Esophagus muscularis mucosa (tissue), 4 donors: ENCODE measurements at regions not wholly inside any gene's neighbourhood (a gene's known extent, or its start where the extent isn't known, plus 50 kb on each side); places are given as distances from the start of the nearest gene placed in this dataset.
"Not testable (repeated sequence)": the region's sequence is repeated elsewhere in the genome, so short reads cannot be mapped to it uniquely, and the experiment has no call there.

ENCODE experiments used
- DNase-seq: peaks from one replicate; pipeline ENCODE4 v3.0.0-alpha.2; 2017; ENCODE audit errors: extremely low spot score
- H3K27ac ChIP-seq, 4 donors: fragments of 200-600 bp; sonication (generic); replicated peaks in 1 of 4; 1 replicate in 3 of 4; 2 replicates in 1 of 4; pipeline ENCODE4 v1.5.1; 2016 to 2019; ENCODE audit warnings: mild to moderate bottlenecking in 1 of 4
- H3K27me3 ChIP-seq, 4 donors: fragments of 200-600 bp; sonication (generic); one replicate each; pipeline versions ENCODE4 v1.5.1 to v1.6.0; 2016 to 2019
- H3K36me3 ChIP-seq, 4 donors: fragments of 200-600 bp; sonication (generic); one replicate each; pipeline ENCODE4 v1.5.1; 2016 to 2019
- H3K4me1 ChIP-seq, 4 donors: fragments of 200-600 bp; sonication (generic); one replicate each; pipeline ENCODE4 v1.5.1; 2016 to 2019
- H3K4me3 ChIP-seq, 4 donors: fragments of 200-600 bp; sonication (generic); 1 replicate in 2 of 4; 2 replicates in 2 of 4; pipeline ENCODE4 v1.5.1; 2016 to 2019; ENCODE audit warnings: mild to moderate bottlenecking in 4 of 4, moderate library complexity in 1 of 4
- H3K9me3 ChIP-seq, 4 donors: fragments of 200-600 bp; sonication (generic); 1 replicate in 3 of 4; 2 replicates in 1 of 4; pipeline ENCODE4 v1.5.1; 2016 to 2019
- EP300 ChIP-seq: sonication (generic); formaldehyde crosslinking; IDR thresholded peaks from one replicate; pipeline ENCODE4 v1.6.1; 2017; ENCODE audit warnings: antibody characterized with exemption
- POLR2A ChIP-seq: fragments of 450-650 bp; IDR thresholded peaks from one replicate; pipeline ENCODE4 v1.6.1; 2017; ENCODE audit warnings: antibody characterized with exemption, moderate library complexity, mild to moderate bottlenecking, low read depth
- POLR2AphosphoS5 ChIP-seq, 2 donors: sonication (generic); formaldehyde crosslinking; IDR thresholded peaks; one replicate each; pipeline ENCODE4 v1.6.1; 2017; ENCODE audit warnings: antibody characterized with exemption in 2 of 2
- WGBS: methylation state at CpG from one replicate; pipeline ENCODE4 v1.1.5; 2018; 5-methylcytosine and 5-hydroxymethylcytosine counted together
- intact Hi-C: fragments of 100-400 bp; cut with DNase I; formaldehyde crosslinking; loops from one replicate; pipeline ENCODE4 v1.15.1; 2023
- TF ChIP-seq, protein P1 (sequence below), 3 experiments: fragments of 200-600 bp in 2 of 3; fragments of 450-650 bp in 1 of 3; sonication (generic) in 2 of 3; IDR thresholded peaks; one replicate each; pipeline ENCODE4 v1.5.1; 2017 to 2019; ENCODE audit warnings: antibody characterized with exemption in 3 of 3, mild to moderate bottlenecking in 2 of 3, moderate library complexity in 1 of 3

GRCh38 chr4:52377563-52377962 lies 281.5 kb downstream of the USP46 start:
- DNase-seq: no peak
- Histone ChIP-seq H3K9me3 (no peaks in the 10 kb centered on the region), H3K36me3 (no peaks in the 10 kb centered on the region), H3K27ac (no peak overlapping the region), H3K27me3 (no peaks in the 10 kb centered on the region), H3K4me1 (no peaks in the 10 kb centered on the region), H3K4me3 (no peak overlapping the region)
- intact Hi-C loops: loop anchor here (5.0 kb wide), 1 partner anchor 605 kb away; no protein-coding TSS in a partner anchor
- WGBS: 94% methylated on average over 8 of the region's 9 CpGs
- TF ChIP-seq, protein P1, sequence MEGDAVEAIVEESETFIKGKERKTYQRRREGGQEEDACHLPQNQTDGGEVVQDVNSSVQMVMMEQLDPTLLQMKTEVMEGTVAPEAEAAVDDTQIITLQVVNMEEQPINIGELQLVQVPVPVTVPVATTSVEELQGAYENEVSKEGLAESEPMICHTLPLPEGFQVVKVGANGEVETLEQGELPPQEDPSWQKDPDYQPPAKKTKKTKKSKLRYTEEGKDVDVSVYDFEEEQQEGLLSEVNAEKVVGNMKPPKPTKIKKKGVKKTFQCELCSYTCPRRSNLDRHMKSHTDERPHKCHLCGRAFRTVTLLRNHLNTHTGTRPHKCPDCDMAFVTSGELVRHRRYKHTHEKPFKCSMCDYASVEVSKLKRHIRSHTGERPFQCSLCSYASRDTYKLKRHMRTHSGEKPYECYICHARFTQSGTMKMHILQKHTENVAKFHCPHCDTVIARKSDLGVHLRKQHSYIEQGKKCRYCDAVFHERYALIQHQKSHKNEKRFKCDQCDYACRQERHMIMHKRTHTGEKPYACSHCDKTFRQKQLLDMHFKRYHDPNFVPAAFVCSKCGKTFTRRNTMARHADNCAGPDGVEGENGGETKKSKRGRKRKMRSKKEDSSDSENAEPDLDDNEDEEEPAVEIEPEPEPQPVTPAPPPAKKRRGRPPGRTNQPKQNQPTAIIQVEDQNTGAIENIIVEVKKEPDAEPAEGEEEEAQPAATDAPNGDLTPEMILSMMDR (IDR thresholded peaks at IDR 0.05): no peak
- TF ChIP-seq EP300: no peak

- no peak overlapping the region for H3K4me3 ChIP-seq
- H3K36me3 ChIP-seq: no peaks in the 10 kb centered on the region
- DNase-seq: no peak
- peaks cover 0 to 3% (median 0%) of the 10 kb centered on the region in 4 donors for H3K9me3 ChIP-seq
- intact Hi-C loops: no loop called here
- TF ChIP-seq EP300 (no peak), POLR2A (no peak), POLR2AphosphoS5 (IDR thresholded peaks at IDR 0.05) (no peak)
- TF ChIP-seq, protein P1 (IDR thresholded peaks at IDR 0.05): no peak
- no peaks in the 10 kb centered on the region for H3K27me3 ChIP-seq
- 49% methylated on average over 4 of the region's 4 CpGs for WGBS
- no peak overlapping the region for H3K27ac ChIP-seq
- H3K4me1 ChIP-seq: no peaks in the 10 kb centered on the region
Observed at GRCh38 chr4:52407545-52407944, 251.6 kb downstream of the USP46 start.

- Histone ChIP-seq H3K4me3 (no peak overlapping the region), H3K4me1 (no peaks in the 10 kb centered on the region), H3K27me3 (no peaks in the 10 kb centered on the region), H3K9me3 (peaks cover 0 to 3% (median 0%) of the 10 kb centered on the region in 4 donors), H3K36me3 (no peaks in the 10 kb centered on the region), H3K27ac (no peak overlapping the region)
- WGBS: 79% methylated on average over 1 of the region's 1 CpG
- intact Hi-C loops: no loop called here
- TF ChIP-seq POLR2AphosphoS5 (IDR thresholded peaks at IDR 0.05) (no peak), POLR2A (no peak), EP300 (no peak)
- TF ChIP-seq, protein P1 (IDR thresholded peaks at IDR 0.05): no peak
- no peak for DNase-seq
Observed at GRCh38 chr4:52408032-52408431, 251.1 kb downstream of the USP46 start.

DNA sequence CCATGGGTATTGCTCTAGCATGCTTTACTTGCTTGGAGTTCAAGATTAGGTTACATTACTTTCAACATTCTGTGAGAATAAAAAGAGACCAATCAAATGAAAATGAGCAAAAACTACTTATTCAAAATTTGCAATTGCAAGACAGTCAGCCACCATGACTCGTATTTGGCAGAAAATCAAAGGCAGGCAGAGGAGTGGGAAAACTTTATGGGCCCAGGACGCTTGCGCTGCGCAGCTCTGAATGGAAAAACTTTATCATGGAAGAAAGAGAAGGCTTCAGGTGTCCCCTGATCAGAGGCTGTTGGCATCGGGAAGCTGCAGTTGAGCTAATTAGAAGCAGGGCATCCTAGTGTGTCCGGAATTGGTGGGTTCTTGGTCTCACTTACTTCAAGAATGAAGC lies 250.6 kb downstream of the USP46 start:
- no peak for DNase-seq
- Histone ChIP-seq H3K9me3 (peaks cover 0 to 3% (median 0%) of the 10 kb centered on the region in 4 donors), H3K27ac (no peak overlapping the region), H3K36me3 (no peaks in the 10 kb centered on the region), H3K27me3 (no peaks in the 10 kb centered on the region), H3K4me3 (no peak overlapping the region), H3K4me1 (no peaks in the 10 kb centered on the region)
- 90% methylated on average over 6 of the region's 6 CpGs for WGBS
- intact Hi-C loops: no loop called here
- TF ChIP-seq POLR2A (no peak), EP300 (no peak), POLR2AphosphoS5 (IDR thresholded peaks at IDR 0.05) (no peak)
- TF ChIP-seq, protein P1 (IDR thresholded peaks at IDR 0.05): no peak

- H3K4me1 ChIP-seq, H3K27me3 ChIP-seq, H3K27ac ChIP-seq, H3K4me3 ChIP-seq, intact Hi-C loops, H3K9me3 ChIP-seq, DNase-seq, H3K36me3 ChIP-seq: not testable (repeated sequence)
- WGBS: 100% methylated on average over 1 of the region's 18 CpGs
Observed at GRCh38 chr4:52409766-52410165, 249.3 kb downstream of the USP46 start.
